HEK293T (cell line): ENCODE measurements at regions not wholly inside any gene's neighbourhood (a gene's known extent, or its start where the extent isn't known, plus 50 kb on each side); places are given as distances from the start of the nearest gene placed in this dataset.

Source experiments
- CTCF ChIA-PET: fragments of 350-600 bp; formaldehyde crosslinking; extraction: SDS; loops from one replicate; lab custom pipeline; 2021; ENCODE audit warnings: antibody characterized with exemption, inconsistent platforms; lab: Yijun Ruan, JAX
- POLR2A ChIA-PET: fragments of 350-600 bp; formaldehyde crosslinking; extraction: SDS; loops from one replicate; lab custom pipeline; 2020; ENCODE audit warnings: antibody characterized with exemption, inconsistent platforms; lab: Yijun Ruan, JAX
- DNase-seq: peaks from one replicate; pipeline ENCODE4 v3.0.0; 2012; ENCODE audit warnings: mixed read lengths; ENCODE audit errors: extremely low spot score
- ARNT ChIP-seq: fragments of 450-650 bp; IDR thresholded peaks from 2 replicates; pipeline ENCODE4 v1.6.1; 2017; ENCODE audit warnings: mild to moderate bottlenecking
- BHLHE40 ChIP-seq: fragments of 450-650 bp; IDR thresholded peaks from 2 replicates; pipeline ENCODE4 v1.6.1; 2016; ENCODE audit warnings: mild to moderate bottlenecking, moderate library complexity, borderline replicate concordance
- CTBP1 ChIP-seq: fragments of 450-650 bp; IDR thresholded peaks from 2 replicates; pipeline ENCODE4 v1.6.1; 2016; ENCODE audit warnings: borderline replicate concordance
- ELF4 ChIP-seq: fragments of 450-650 bp; IDR thresholded peaks from 2 replicates; pipeline ENCODE4 v1.6.1; 2017; ENCODE audit warnings: antibody characterized with exemption
- FOXA1 ChIP-seq: fragments of 450-650 bp; IDR thresholded peaks from 2 replicates; pipeline ENCODE4 v1.6.1; 2016; ENCODE audit warnings: mild to moderate bottlenecking
- FOXK2 ChIP-seq: fragments of 450-650 bp; IDR thresholded peaks from 2 replicates; pipeline ENCODE4 v1.6.1; 2016; ENCODE audit warnings: mild to moderate bottlenecking
- FOXM1 ChIP-seq: fragments of 450-650 bp; IDR thresholded peaks from 2 replicates; pipeline ENCODE4 v1.6.1; 2017; ENCODE audit warnings: mild to moderate bottlenecking, borderline replicate concordance
- HDGF ChIP-seq: fragments of 450-650 bp; IDR thresholded peaks from 2 replicates; pipeline ENCODE4 v1.6.1; 2017; ENCODE audit warnings: antibody characterized with exemption, borderline replicate concordance
- L3MBTL2 ChIP-seq: fragments of 450-650 bp; conservative IDR thresholded peaks from 2 replicates; pipeline ENCODE4 v1.6.1; 2016; ENCODE audit warnings: mild to moderate bottlenecking
- LEF1 ChIP-seq: fragments of 450-650 bp; IDR thresholded peaks from 2 replicates; pipeline ENCODE4 v1.6.1; 2017; ENCODE audit warnings: mild to moderate bottlenecking, borderline replicate concordance
- NFRKB ChIP-seq: fragments of 450-650 bp; IDR thresholded peaks from 2 replicates; pipeline ENCODE4 v1.6.1; 2016; ENCODE audit warnings: mild to moderate bottlenecking, moderate library complexity
- SP1 ChIP-seq: fragments of 450-650 bp; IDR thresholded peaks from 2 replicates; pipeline ENCODE4 v1.6.1; 2017
- SUZ12 ChIP-seq: fragments of 450-650 bp; IDR thresholded peaks from 2 replicates; pipeline ENCODE4 v1.6.1; 2016; ENCODE audit warnings: mild to moderate bottlenecking
- TARDBP ChIP-seq: fragments of 450-650 bp; IDR thresholded peaks from 2 replicates; pipeline ENCODE4 v1.6.1; 2016
- ZNF384 ChIP-seq: fragments of 450-650 bp; IDR thresholded peaks from 2 replicates; pipeline ENCODE4 v1.6.1; 2016
- TF ChIP-seq, protein P1 (sequence below): fragments of 450-650 bp; IDR thresholded peaks from 2 replicates; pipeline ENCODE4 v1.6.1; 2016

DNA sequence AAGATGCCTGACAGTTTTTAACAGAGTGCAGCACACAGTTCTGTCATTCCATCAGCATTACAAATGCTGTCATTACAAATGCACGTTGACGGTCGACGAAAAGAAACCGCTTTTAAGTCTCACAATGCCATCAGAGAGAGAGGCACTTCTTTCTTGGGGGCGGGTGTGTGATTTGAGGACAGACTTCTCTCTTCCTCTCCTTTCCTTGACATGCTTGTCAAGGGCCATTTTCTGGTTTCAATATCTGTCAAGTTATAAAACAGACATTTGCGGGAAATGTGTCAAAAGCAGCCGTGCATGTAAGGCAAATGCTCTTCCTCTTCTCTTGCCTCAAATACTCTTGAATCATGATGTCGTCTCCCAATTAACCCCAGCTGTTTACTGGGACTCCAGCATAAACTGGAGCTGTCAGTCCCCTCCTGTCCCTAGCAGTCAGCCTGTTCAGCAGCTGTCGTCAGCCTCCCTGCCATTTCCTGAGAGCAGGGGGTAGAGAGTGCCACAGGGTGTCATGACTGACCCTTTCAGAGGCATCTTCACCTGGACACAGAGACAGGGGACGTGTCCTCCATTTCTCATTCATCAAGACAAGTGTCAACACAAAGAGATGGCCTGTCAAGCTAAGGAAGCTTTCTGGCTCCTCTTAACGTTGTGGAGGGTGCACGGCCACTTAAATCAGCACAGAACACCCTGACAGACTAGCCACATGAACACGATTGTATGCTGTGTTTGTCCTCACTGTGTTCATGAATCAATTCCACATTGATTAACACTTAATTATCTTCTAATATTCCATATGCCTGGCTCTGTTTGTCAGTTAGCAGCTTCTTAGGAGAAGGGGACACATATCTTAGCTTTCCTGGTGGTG, 305.4 kb upstream of the RAB6C start:
- TF ChIP-seq L3MBTL2 (no peak), FOXK2 (no peak), TARDBP (no peak), ZNF384 (no peak), SP1 (no peak)
- DNase-seq: no peak
- ChIA-PET CTCF (no interaction called here), POLR2A (no interaction called here)

DNA sequence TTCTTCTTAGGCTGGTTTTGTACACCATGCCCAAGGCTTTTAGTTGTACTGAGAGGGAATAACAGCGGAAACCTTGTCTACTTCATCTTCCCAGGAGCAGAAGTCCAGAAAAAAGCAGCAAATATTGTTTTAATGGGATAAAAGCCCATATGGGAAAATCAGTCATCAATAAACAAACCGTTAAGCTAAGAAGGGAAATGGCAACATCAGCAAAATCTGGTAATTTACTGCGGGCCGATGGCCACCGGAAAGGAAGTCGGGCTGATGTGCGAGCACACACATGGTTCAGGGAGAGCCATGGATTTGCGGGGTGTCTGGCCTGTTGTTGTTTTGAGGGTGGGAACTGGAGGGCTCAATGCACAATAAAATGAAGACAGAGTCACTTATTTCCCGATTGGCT, 300.7 kb upstream of the RAB6C start:
- no peak for TF ChIP-seq L3MBTL2
- no peak for TF ChIP-seq TARDBP
- no peak for TF ChIP-seq ELF4
- TF ChIP-seq SUZ12: no peak
- TF ChIP-seq, protein P1, sequence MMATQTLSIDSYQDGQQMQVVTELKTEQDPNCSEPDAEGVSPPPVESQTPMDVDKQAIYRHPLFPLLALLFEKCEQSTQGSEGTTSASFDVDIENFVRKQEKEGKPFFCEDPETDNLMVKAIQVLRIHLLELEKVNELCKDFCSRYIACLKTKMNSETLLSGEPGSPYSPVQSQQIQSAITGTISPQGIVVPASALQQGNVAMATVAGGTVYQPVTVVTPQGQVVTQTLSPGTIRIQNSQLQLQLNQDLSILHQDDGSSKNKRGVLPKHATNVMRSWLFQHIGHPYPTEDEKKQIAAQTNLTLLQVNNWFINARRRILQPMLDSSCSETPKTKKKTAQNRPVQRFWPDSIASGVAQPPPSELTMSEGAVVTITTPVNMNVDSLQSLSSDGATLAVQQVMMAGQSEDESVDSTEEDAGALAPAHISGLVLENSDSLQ: no peak
- TF ChIP-seq ARNT: no peak
- TF ChIP-seq LEF1: no peak
- TF ChIP-seq CTBP1: no peak
- ChIA-PET POLR2A (no interaction called here), CTCF (no interaction called here)
- no peak for DNase-seq

DNA sequence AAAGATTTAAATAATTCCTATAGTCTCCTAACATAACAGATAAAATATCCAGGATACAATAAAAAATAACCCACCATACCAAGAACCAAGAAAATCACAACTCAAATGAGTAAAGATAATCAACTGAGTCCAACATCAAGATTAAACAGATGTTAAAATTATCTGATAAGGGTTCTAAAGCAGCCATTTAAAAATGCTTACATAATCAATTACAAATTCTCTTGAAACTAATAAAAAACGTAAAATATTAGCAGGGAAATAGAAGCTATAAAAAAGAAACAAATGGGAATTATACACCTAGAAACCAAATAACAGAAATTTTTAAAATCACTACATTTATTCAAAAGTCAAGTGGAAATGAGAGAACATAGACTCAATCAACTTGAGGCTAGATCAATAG, 297.7 kb upstream of the RAB6C start:
- ChIA-PET CTCF (no interaction called here), POLR2A (no interaction called here)
- TF ChIP-seq SP1 (no peak), LEF1 (no peak), CTBP1 (no peak), HDGF (no peak), FOXA1 (no peak), ARNT (no peak), ELF4 (no peak), ZNF384 (no peak), FOXK2 (no peak), NFRKB (no peak), FOXM1 (no peak)
- TF ChIP-seq, protein P1: no peak
- DNase-seq: no peak

DNA sequence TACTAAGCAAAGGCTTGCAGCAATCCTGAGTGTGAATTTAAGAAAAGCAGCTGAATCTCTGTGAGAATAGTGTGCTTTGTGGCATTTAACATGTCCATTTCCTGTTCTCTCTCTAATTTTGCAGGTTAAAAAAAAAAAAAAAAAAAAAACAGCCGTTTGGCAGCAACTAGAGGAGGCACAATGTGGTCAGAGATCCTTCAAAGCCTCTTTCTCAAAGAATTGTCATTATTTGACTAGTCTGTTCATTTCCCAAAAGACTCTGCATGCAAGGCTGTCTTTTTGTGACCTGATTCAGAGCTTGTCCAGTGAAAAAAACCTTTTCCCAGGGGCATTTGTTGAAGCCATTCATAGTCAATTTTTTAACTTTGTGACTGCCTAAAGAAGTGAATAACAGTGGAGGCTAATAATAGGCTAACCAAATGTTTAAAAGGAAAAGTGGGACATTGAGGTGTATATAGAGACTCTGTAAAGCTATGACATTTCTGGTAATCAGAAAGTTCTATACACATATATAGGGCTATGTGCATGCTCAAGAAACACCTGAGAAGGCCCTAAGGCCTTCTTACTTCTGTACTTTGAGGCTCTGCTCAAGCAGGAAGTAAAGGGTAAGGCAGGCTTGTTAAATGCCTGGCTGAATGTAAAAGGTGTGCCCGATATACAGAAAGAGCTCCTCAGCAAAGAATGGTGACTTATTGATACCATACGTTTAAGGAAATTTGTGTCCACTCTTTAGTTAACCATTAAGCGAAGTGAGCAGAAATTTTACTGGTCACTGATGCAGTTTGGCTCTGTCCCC, 289.6 kb upstream of the RAB6C start:
- CTCF ChIA-PET: no interaction called here

DNA sequence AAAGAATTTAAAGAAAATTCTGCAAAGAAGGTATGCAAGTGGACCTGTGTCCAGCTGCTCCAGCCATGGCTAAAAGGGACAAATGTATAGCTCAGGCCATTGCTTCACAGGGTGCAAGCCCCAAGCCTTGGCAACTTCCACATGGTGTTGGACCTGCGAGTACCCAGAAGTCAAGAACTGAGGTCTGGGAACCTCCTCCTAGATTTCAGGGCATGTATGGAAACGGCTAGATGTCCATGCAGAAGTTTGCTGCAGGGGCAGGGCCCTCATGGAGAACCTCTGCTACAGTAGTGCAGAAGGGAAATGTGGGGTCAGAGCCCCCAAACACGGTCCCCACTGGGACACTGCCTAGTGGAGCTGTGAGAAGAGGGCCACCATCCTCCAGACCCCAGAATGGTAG, 284.0 kb upstream of the RAB6C start:
- TF ChIP-seq ELF4: no peak
- TF ChIP-seq CTBP1: no peak
- no peak for TF ChIP-seq SP1
- TF ChIP-seq, protein P1: no peak
- no peak for TF ChIP-seq ARNT
- no peak for TF ChIP-seq FOXK2
- TF ChIP-seq FOXM1: no peak
- TF ChIP-seq FOXA1: no peak
- no peak for TF ChIP-seq NFRKB
- CTCF ChIA-PET: no interaction called here
- POLR2A ChIA-PET: no interaction called here
- no peak for DNase-seq

More for the DNA sequence above, 289.6 kb upstream of the RAB6C start:
- no peak for DNase-seq
- POLR2A ChIA-PET: no interaction called here
- TF ChIP-seq FOXA1 (no peak), ZNF384 (no peak), FOXM1 (no peak), ARNT (no peak), SUZ12 (no peak), FOXK2 (no peak), L3MBTL2 (no peak), CTBP1 (no peak), LEF1 (no peak), TARDBP (no peak), ELF4 (no peak)
- TF ChIP-seq, protein P1: no peak

DNA sequence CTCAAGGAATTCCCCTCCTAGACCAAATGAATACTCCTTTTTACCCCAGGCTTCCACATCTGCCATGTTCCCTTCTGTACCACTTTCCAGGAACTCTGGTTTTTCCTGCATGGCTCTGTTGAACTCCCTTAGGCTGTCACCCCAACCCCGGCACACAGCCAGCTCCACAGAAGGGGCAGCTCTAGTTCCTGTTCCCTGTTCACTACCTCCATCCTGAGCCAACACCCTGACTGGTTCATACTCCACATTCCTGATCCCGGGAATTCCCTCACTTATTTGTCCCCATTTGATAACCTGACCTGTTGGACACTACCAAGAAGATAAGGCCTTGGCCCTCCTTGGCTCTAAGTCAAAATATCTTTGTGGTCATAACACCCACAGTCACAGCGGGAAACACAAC, 280.9 kb upstream of the RAB6C start:
- no peak for TF ChIP-seq ZNF384
- no peak for TF ChIP-seq LEF1
- no peak for TF ChIP-seq SP1
- no peak for TF ChIP-seq BHLHE40
- no peak for TF ChIP-seq SUZ12
- TF ChIP-seq L3MBTL2: no peak
- TF ChIP-seq, protein P1: no peak
- TF ChIP-seq FOXA1: no peak
- no peak for TF ChIP-seq FOXK2
- no peak for TF ChIP-seq ELF4
- no peak for TF ChIP-seq HDGF
- no peak for TF ChIP-seq FOXM1
- no peak for TF ChIP-seq NFRKB

More for the DNA sequence above, 280.9 kb upstream of the RAB6C start:
- CTCF ChIA-PET: no interaction called here
- POLR2A ChIA-PET: no interaction called here
- no peak for DNase-seq
